GM13977 (cell line): ENCODE measurements at regions not wholly inside any gene's neighbourhood (a gene's known extent, or its start where the extent isn't known, plus 50 kb on each side); places are given as distances from the start of the nearest gene placed in this dataset.

Experiments used
- DNase-seq: peaks from one replicate; pipeline ENCODE4 v3.0.0; 2012; ENCODE audit warnings: low spot score
- in situ Hi-C: fragments of 300-500 bp; cut with MboI; formaldehyde crosslinking; loops from one replicate; pipeline ENCODE4 v1.12.0; 2022; ENCODE audit warnings: low sequenced_read_pairs, low pct_unique_long_range_greater_than_20kb, mixed read lengths, inconsistent platforms; ENCODE audit not compliant: unreplicated experiment
- TF ChIP-seq, protein P1 (sequence below): IDR thresholded peaks from 2 replicates; pipeline ENCODE4 v1.5.1; 2012; ENCODE audit warnings: mild to moderate bottlenecking, control low read depth; ENCODE audit not compliant: insufficient read depth; ENCODE audit errors: extremely low read depth, missing control alignments

DNA sequence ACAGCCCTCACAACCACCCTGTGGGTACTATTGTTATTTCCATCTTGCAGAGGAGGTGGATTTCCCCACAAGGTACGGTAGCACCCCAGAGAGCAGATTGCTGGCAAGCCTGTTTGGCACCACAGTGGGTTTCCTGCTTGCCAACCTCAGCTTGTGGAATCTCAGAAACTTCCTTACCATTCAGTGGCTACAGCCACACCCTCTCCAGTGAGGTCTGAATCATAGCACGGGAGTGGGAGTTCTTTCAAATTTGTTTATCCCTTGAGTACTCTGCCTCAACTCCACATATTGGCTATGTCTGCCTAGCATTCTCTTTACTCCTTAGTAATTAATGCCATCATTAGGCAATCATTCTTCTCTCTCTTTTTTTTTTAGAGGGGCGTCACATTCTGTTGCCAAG lies 162.1 kb downstream of the PTPRU start:
- DNase-seq = no peak
- in situ Hi-C loops = no loop called here

GRCh38 chr1:29397981-29398380 lies 161.7 kb downstream of the PTPRU start:
- in situ Hi-C loops = no loop called here
- TF ChIP-seq, protein P1, sequence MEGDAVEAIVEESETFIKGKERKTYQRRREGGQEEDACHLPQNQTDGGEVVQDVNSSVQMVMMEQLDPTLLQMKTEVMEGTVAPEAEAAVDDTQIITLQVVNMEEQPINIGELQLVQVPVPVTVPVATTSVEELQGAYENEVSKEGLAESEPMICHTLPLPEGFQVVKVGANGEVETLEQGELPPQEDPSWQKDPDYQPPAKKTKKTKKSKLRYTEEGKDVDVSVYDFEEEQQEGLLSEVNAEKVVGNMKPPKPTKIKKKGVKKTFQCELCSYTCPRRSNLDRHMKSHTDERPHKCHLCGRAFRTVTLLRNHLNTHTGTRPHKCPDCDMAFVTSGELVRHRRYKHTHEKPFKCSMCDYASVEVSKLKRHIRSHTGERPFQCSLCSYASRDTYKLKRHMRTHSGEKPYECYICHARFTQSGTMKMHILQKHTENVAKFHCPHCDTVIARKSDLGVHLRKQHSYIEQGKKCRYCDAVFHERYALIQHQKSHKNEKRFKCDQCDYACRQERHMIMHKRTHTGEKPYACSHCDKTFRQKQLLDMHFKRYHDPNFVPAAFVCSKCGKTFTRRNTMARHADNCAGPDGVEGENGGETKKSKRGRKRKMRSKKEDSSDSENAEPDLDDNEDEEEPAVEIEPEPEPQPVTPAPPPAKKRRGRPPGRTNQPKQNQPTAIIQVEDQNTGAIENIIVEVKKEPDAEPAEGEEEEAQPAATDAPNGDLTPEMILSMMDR = no peak
- DNase-seq = no peak

More for the DNA sequence above, 162.1 kb downstream of the PTPRU start:
- TF ChIP-seq, protein P1 = no peak

DNA sequence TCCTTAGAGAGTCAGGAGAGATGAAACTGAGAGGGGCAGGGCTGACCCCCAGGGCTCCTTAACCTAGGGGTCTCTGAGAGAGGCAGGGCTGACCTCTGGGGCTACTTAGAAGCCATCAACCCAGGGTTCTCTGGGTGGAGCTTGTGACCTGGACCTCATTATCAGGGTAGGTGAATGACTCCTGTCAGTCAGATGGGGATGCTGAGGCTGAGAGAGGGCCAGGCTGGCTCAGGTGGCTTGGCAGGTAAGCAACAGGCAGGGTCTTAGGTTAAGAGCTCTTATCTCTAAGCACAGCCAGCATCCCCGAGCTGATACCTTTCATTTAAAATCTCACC lies 160.9 kb downstream of the PTPRU start:
- DNase-seq = no peak
- in situ Hi-C loops = no loop called here
- TF ChIP-seq, protein P1 = no peak

DNA sequence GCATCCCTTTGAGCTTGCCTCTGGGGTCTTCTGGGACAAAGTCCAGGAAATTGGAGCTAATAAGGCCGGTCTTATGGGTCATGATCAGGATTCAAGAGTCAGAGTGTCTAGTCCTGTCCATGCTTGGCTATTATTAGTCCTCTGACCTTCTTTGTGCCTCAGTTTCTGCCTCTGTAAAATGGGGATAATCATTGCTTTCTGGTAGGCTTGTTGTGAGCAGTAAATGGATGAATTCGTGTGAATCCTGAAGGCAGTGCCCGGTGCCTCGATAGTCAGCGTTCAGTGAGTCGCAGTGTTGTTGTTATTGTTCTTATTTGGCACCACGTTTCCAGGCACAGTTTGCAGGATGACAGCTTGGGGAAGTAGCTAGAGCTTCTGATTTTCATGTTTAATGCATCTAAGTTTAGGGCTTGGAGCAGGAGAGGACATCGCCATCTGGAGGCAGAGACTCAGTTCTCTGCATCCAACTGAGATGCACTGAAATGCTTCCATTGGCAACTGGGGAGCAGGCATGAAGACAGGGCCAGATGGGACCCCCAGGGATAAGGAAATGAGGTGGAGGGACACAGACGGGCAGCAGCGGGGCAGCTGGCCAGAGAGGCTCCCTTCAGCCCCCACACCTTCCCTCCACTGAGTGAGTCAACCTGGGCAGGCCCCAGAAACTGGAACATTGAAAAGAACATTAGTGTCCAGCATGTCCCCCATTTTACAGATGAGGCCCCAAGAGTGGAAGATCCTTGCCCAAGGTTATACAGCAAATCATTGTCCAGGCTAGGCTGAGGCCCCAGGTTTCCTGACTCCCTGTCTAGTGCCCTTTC lies 160.3 kb downstream of the PTPRU start:
- in situ Hi-C loops = no loop called here
- no peak for DNase-seq

GRCh38 chr1:29395736-29396437 lies 159.6 kb downstream of the PTPRU start:
- in situ Hi-C loops = no loop called here
- DNase-seq = no peak
- TF ChIP-seq, protein P1 = no peak

More for the DNA sequence above, 160.3 kb downstream of the PTPRU start:
- TF ChIP-seq, protein P1 = no peak

- in situ Hi-C loops = loop anchor here (5.0 kb wide), 1 partner anchor 1013 kb away; no protein-coding TSS in a partner anchor
- TF ChIP-seq, protein P1 = no peak
- no peak for DNase-seq
These were observed 158.4 kb downstream of the PTPRU start for GRCh38 chr1:29394521-29395225.
